ENCODE measurements at regions not wholly inside any gene's neighbourhood (a gene's known extent, or its start where the extent isn't known, plus 50 kb on each side); places are given as distances from the start of the nearest gene placed in this dataset.

DNA sequence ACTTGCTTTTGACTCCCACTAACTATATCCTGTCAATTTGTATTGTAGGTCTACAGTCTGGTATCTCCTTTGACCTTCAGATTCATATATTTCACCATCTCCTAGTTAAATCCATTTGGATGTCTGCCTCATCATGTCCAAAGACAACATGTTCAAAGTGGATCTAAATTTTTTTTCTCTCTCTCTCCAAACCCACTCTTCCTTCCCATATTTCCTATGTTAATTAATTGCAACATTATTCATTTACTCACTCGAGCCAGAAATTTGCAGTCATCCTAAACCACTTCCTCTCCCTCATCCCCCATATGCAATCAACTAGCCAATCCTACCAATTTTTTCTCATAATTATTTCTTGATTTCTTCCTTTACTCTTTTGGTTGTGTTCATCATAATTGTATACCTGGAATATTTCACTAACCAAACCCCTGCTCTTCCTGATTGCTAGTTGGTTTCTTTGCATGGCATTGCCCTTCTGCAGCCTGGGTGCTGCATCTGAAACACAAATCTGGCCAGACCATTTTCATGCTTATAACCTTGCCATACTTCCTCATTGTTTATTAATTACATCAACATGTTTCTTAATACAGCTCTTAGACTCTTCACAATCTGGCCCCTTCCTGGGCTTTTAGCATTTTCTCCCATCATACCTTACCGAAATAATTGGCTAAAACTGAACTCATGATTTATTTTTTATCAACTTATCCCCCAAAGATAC lies 442.2 kb downstream of the ADAMTS20 start:
- H3K9me3 ChIP-seq: no peaks in the 10 kb centered on the region
- intact Hi-C loops (cut with DNase I): no loop called here
- no peaks in the 10 kb centered on the region for H3K4me1 ChIP-seq
- no peak overlapping the region for H3K27ac ChIP-seq
- H3K36me3 ChIP-seq: no peaks in the 10 kb centered on the region
- DNase-seq (ENCODE audit: extremely low spot score in 2 of 2): no peak
- TF ChIP-seq POLR2A (IDR thresholded peaks at IDR 0.05) (no peak), POLR2AphosphoS5 (IDR thresholded peaks at IDR 0.05; ENCODE audit: insufficient read depth in 1 of 2, low read depth in 1 of 2) (no peak)
- no peaks in the 10 kb centered on the region for H3K27me3 ChIP-seq
- no peak overlapping the region for H3K4me3 ChIP-seq

DNA sequence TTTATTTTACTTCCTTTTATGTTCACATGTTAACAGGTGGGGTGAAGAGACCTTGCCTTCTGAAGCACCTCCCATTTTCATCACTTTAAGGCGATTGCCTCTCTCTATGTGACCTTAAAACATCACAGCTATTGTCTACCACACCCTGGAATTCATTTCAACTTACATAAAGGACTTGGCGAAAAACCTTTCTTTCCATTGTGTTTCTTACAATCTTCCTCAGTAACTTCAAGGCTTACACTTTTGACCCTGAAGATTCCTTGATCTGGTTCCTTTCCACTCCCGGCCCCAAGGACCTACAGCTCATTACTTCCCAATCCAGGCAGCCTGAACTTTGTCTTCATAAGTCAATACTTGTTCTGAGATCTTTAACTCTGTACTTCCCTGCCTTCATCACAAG lies 443.3 kb downstream of the ADAMTS20 start:
- H3K27me3 ChIP-seq: no peaks in the 10 kb centered on the region
- no peak for DNase-seq (ENCODE audit: extremely low spot score in 2 of 2)
- H3K4me1 ChIP-seq: no peaks in the 10 kb centered on the region
- no peak overlapping the region for H3K27ac ChIP-seq
- TF ChIP-seq, protein P1, sequence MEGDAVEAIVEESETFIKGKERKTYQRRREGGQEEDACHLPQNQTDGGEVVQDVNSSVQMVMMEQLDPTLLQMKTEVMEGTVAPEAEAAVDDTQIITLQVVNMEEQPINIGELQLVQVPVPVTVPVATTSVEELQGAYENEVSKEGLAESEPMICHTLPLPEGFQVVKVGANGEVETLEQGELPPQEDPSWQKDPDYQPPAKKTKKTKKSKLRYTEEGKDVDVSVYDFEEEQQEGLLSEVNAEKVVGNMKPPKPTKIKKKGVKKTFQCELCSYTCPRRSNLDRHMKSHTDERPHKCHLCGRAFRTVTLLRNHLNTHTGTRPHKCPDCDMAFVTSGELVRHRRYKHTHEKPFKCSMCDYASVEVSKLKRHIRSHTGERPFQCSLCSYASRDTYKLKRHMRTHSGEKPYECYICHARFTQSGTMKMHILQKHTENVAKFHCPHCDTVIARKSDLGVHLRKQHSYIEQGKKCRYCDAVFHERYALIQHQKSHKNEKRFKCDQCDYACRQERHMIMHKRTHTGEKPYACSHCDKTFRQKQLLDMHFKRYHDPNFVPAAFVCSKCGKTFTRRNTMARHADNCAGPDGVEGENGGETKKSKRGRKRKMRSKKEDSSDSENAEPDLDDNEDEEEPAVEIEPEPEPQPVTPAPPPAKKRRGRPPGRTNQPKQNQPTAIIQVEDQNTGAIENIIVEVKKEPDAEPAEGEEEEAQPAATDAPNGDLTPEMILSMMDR (IDR thresholded peaks at IDR 0.05): no peak
- TF ChIP-seq POLR2A (IDR thresholded peaks at IDR 0.05): no peak
- no peak for TF ChIP-seq POLR2AphosphoS5 (IDR thresholded peaks at IDR 0.05; ENCODE audit: insufficient read depth in 1 of 2, low read depth in 1 of 2)
- H3K9me3 ChIP-seq: no peaks in the 10 kb centered on the region
- H3K36me3 ChIP-seq: no peaks in the 10 kb centered on the region
- intact Hi-C loops (cut with DNase I): no loop called here
- no peak overlapping the region for H3K4me3 ChIP-seq

DNA sequence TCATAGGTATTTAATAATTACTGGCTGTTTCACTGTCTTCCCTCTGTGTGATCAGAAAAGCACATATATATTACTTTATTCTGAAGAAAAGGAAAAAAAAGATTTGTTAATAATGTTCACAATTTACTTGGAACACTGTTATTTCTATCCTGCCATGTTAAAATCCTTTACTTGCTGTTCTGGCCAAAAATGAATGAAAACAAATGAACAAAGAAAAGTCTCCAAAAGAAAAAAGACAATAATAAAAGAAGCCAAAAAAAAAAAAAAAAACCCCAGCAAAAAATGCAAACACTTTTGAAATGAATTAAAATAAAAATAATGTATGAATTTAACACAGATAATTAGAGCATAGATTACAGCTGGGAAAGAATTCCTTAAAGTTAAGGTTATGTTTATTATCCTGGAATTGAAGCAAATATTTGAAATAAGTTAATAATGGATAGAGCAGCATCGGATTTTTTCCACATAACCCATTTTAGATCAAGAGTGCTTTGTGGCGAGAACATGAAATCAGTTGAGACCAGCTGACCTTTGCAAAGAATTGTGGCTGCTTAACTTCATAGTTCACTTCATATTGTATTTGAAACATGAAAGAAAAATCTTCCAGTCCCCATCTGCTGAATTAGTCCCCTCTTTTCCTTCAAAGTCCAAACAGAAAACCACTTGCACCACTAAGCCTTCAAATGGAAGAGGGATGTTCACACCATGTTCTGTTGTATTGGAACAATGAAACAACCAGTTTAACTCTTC lies 444.8 kb downstream of the ADAMTS20 start:
- intact Hi-C loops (cut with DNase I): no loop called here
- no peaks in the 10 kb centered on the region for H3K27me3 ChIP-seq
- H3K36me3 ChIP-seq: no peaks in the 10 kb centered on the region
- no peaks in the 10 kb centered on the region for H3K9me3 ChIP-seq
- no peak for DNase-seq (ENCODE audit: extremely low spot score in 2 of 2)
- no peak overlapping the region for H3K27ac ChIP-seq
- no peaks in the 10 kb centered on the region for H3K4me1 ChIP-seq
- TF ChIP-seq POLR2A (IDR thresholded peaks at IDR 0.05) (no peak), POLR2AphosphoS5 (IDR thresholded peaks at IDR 0.05; ENCODE audit: insufficient read depth in 1 of 2, low read depth in 1 of 2) (no peak)
- TF ChIP-seq, protein P1 (IDR thresholded peaks at IDR 0.05): no peak
- H3K4me3 ChIP-seq: no peak overlapping the region

DNA sequence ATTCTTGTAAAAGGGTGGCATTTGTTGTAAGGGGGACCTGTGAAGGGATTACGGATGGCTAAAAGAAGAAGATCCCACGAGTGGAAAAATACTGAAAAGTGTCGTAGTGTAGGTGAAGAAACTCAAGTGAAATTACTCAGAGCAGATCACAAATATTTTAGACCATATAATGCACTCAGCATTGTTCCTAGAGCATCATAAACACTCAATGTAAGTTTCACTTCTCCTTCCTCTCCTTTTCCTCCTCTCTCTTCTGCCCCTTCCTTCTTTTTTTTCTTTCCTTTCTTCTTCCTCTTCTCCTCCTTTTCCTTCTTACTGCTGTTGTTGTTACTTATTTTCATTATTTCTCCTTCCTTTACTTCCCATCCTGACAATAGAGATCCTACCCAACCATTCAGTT lies 445.6 kb downstream of the ADAMTS20 start:
- no peak for DNase-seq (ENCODE audit: extremely low spot score in 2 of 2)
- no peak overlapping the region for H3K27ac ChIP-seq
- no peaks in the 10 kb centered on the region for H3K9me3 ChIP-seq
- H3K27me3 ChIP-seq: no peaks in the 10 kb centered on the region
- H3K4me1 ChIP-seq: no peaks in the 10 kb centered on the region
- H3K4me3 ChIP-seq: no peak overlapping the region
- H3K36me3 ChIP-seq: no peaks in the 10 kb centered on the region
- intact Hi-C loops (cut with DNase I): no loop called here
- TF ChIP-seq POLR2A (IDR thresholded peaks at IDR 0.05): no peak
- no peak for TF ChIP-seq POLR2AphosphoS5 (IDR thresholded peaks at IDR 0.05; ENCODE audit: insufficient read depth in 1 of 2, low read depth in 1 of 2)
- TF ChIP-seq, protein P1 (IDR thresholded peaks at IDR 0.05): no peak

DNA sequence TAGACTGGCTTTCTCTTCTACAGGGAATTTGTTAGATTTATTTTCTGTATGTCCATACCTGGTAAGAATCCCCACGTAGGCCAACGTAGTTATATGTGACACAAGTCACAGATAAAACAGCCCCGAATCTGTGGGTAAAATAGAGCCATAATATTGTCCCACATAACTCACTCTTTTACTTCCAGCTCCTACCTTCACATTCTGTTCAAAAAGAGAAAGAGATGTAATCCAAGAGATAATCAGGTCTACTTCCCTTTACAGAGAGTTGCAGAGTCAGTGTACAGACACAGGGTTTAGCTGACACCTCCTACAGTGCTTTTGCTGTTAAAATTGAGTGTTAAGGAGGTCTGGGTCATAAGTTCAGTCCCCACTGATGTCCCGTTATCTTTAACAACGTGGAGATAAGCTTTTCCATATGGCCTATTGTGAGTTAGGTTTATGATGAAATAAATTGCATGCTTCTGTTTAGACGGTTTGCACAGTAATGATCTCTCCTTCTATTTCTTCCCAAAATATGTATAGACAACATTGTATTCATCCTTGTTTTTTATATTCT lies 446.5 kb downstream of the ADAMTS20 start:
- Histone ChIP-seq H3K27ac (no peak overlapping the region), H3K27me3 (no peaks in the 10 kb centered on the region), H3K9me3 (no peaks in the 10 kb centered on the region), H3K4me3 (no peak overlapping the region), H3K4me1 (no peaks in the 10 kb centered on the region), H3K36me3 (no peaks in the 10 kb centered on the region)
- no peak for DNase-seq (ENCODE audit: extremely low spot score in 2 of 2)
- intact Hi-C loops (cut with DNase I): no loop called here
- no peak for TF ChIP-seq POLR2AphosphoS5 (IDR thresholded peaks at IDR 0.05; ENCODE audit: insufficient read depth in 1 of 2, low read depth in 1 of 2)

DNA sequence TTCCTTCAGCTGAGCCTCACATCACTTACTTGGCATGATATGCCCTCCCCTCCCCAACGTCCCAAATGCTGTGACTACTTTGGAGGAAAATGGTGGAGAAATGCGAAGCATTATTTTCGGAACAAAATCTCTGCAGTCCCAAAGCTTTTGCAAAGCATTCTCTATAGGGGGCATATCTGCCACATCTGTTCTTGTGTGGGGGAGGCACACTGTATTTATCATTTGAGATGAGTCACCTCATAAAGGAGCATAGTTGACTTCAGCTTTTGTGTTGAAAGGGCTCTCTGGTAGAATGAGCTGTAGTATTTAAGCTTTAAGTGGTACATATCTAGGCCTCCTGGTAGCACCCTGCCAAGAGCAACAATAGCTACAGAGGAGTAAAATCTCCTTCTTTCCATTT lies 447.5 kb downstream of the ADAMTS20 start:
- H3K27ac ChIP-seq: no peak overlapping the region
- no peak for TF ChIP-seq POLR2AphosphoS5 (IDR thresholded peaks at IDR 0.05; ENCODE audit: insufficient read depth in 1 of 2, low read depth in 1 of 2)
- TF ChIP-seq POLR2A (IDR thresholded peaks at IDR 0.05): no peak
- TF ChIP-seq, protein P1 (IDR thresholded peaks at IDR 0.05): no peak
- H3K36me3 ChIP-seq: no peaks in the 10 kb centered on the region
- H3K4me1 ChIP-seq: no peaks in the 10 kb centered on the region
- no peaks in the 10 kb centered on the region for H3K9me3 ChIP-seq
- intact Hi-C loops (cut with DNase I): no loop called here
- no peak overlapping the region for H3K4me3 ChIP-seq
- H3K27me3 ChIP-seq: no peaks in the 10 kb centered on the region
- DNase-seq (ENCODE audit: extremely low spot score in 2 of 2): no peak

Measured in vagina (tissue), 2 donors.